HL-60 (cell line): ENCODE measurements at regions not wholly inside any gene's neighbourhood (a gene's known extent, or its start where the extent isn't known, plus 50 kb on each side); places are given as distances from the start of the nearest gene placed in this dataset.

Source experiments
- POLR2AphosphoS5 ChIP-seq: IDR thresholded peaks from 2 replicates; pipeline ENCODE4 v1.6.1; 2012; ENCODE audit warnings: low read depth
- TF ChIP-seq, protein P1 (sequence below): IDR thresholded peaks from one replicate; pipeline ENCODE4 v1.5.1; 2011; ENCODE audit warnings: low read length, control low read depth, inconsistent platforms; ENCODE audit not compliant: insufficient read depth
- TF ChIP-seq, protein P2 (sequence below): IDR thresholded peaks from 2 replicates; pipeline ENCODE4 v1.6.1; 2012; ENCODE audit warnings: low read depth; ENCODE audit not compliant: insufficient replicate concordance

DNA sequence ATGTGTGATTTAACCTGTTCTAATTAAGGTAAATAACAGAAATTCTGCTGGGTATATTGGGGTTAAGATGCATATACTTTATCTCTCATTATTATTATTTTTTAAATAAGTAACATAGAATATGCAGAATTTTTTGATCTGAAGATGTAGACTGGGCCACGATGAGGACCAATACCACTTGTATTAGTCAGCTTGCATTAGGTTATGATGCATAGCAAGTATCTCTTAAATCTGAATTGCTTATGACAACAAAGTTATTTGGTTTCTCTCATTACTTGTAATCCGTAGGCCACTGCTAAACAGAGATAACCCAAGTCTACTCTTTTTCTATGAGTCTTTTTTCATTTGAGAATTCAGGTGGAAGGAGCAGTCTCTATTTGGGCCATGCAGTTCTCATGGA lies 145.5 kb upstream of the NOVA1 start:
- TF ChIP-seq, protein P1, sequence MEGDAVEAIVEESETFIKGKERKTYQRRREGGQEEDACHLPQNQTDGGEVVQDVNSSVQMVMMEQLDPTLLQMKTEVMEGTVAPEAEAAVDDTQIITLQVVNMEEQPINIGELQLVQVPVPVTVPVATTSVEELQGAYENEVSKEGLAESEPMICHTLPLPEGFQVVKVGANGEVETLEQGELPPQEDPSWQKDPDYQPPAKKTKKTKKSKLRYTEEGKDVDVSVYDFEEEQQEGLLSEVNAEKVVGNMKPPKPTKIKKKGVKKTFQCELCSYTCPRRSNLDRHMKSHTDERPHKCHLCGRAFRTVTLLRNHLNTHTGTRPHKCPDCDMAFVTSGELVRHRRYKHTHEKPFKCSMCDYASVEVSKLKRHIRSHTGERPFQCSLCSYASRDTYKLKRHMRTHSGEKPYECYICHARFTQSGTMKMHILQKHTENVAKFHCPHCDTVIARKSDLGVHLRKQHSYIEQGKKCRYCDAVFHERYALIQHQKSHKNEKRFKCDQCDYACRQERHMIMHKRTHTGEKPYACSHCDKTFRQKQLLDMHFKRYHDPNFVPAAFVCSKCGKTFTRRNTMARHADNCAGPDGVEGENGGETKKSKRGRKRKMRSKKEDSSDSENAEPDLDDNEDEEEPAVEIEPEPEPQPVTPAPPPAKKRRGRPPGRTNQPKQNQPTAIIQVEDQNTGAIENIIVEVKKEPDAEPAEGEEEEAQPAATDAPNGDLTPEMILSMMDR, result no peak
- TF ChIP-seq, protein P2, sequence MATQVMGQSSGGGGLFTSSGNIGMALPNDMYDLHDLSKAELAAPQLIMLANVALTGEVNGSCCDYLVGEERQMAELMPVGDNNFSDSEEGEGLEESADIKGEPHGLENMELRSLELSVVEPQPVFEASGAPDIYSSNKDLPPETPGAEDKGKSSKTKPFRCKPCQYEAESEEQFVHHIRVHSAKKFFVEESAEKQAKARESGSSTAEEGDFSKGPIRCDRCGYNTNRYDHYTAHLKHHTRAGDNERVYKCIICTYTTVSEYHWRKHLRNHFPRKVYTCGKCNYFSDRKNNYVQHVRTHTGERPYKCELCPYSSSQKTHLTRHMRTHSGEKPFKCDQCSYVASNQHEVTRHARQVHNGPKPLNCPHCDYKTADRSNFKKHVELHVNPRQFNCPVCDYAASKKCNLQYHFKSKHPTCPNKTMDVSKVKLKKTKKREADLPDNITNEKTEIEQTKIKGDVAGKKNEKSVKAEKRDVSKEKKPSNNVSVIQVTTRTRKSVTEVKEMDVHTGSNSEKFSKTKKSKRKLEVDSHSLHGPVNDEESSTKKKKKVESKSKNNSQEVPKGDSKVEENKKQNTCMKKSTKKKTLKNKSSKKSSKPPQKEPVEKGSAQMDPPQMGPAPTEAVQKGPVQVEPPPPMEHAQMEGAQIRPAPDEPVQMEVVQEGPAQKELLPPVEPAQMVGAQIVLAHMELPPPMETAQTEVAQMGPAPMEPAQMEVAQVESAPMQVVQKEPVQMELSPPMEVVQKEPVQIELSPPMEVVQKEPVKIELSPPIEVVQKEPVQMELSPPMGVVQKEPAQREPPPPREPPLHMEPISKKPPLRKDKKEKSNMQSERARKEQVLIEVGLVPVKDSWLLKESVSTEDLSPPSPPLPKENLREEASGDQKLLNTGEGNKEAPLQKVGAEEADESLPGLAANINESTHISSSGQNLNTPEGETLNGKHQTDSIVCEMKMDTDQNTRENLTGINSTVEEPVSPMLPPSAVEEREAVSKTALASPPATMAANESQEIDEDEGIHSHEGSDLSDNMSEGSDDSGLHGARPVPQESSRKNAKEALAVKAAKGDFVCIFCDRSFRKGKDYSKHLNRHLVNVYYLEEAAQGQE, result no peak
- no peak for TF ChIP-seq POLR2AphosphoS5
